H9 (cell line): ENCODE measurements at regions not wholly inside any gene's neighbourhood (a gene's known extent, or its start where the extent isn't known, plus 50 kb on each side); places are given as distances from the start of the nearest gene placed in this dataset.

Experiments
- DNase-seq: peaks from one replicate; pipeline ENCODE4 v3.0.0-alpha.2; 2017
- H2AFZ ChIP-seq: one replicate; pipeline ENCODE4 v1.6.1; 2013; ENCODE audit warnings: mild to moderate bottlenecking, low read length, control low read depth, moderate library complexity
- H2AK5ac ChIP-seq: 2 replicates; pipeline ENCODE4 v1.6.1; 2013; ENCODE audit warnings: low read length, control low read depth, mixed read lengths; ENCODE audit not compliant: insufficient read length
- H2BK120ac ChIP-seq: one replicate; pipeline ENCODE4 v1.6.1; 2013; ENCODE audit warnings: low read depth, mild to moderate bottlenecking, low read length, control low read depth, inconsistent platforms; ENCODE audit not compliant: poor library complexity, severe bottlenecking
- H2BK12ac ChIP-seq: 2 replicates; pipeline ENCODE4 v1.6.1; 2013; ENCODE audit warnings: low read length, control low read depth, mixed read lengths, low read depth; ENCODE audit not compliant: insufficient read length
- H2BK15ac ChIP-seq: 2 replicates; pipeline ENCODE4 v1.6.1; 2013; ENCODE audit warnings: low read depth, low read length, control low read depth
- H2BK20ac ChIP-seq: one replicate; pipeline ENCODE4 v1.6.1; 2013; ENCODE audit warnings: low read depth, mild to moderate bottlenecking, low read length, control low read depth, inconsistent platforms; ENCODE audit not compliant: poor library complexity, severe bottlenecking
- H2BK5ac ChIP-seq: 2 replicates; pipeline ENCODE4 v1.6.1; 2013; ENCODE audit warnings: low read length, control low read depth, mixed read lengths; ENCODE audit not compliant: insufficient read length
- H3K14ac ChIP-seq: 2 replicates; pipeline ENCODE4 v1.6.1; 2013; ENCODE audit warnings: low read length, control low read depth; ENCODE audit not compliant: insufficient read depth
- H3K18ac ChIP-seq: 2 replicates; pipeline ENCODE4 v1.6.1; 2013; ENCODE audit warnings: low read depth, mild to moderate bottlenecking, mixed read lengths, low read length, control low read depth; ENCODE audit not compliant: insufficient read length
- H3K23ac ChIP-seq: 2 replicates; pipeline ENCODE4 v1.6.1; 2013; ENCODE audit warnings: low read length, control low read depth, mixed read lengths, low read depth; ENCODE audit not compliant: insufficient read length
- H3K23me2 ChIP-seq: 2 replicates; pipeline ENCODE4 v1.6.1; 2013; ENCODE audit warnings: low read depth, mild to moderate bottlenecking, mixed read lengths, low read length, control low read depth; ENCODE audit not compliant: insufficient read length, poor library complexity, severe bottlenecking
- H3K27ac ChIP-seq: 2 replicates; pipeline ENCODE4 v1.5.1; 2013; ENCODE audit warnings: low read length, control low read depth, mixed read lengths, low read depth; ENCODE audit not compliant: insufficient read length
- H3K27me3 ChIP-seq: 2 replicates; pipeline ENCODE4 v1.6.1; 2013; ENCODE audit warnings: low read length, control low read depth, inconsistent platforms; ENCODE audit not compliant: insufficient read depth
- H3K4ac ChIP-seq: 2 replicates; pipeline ENCODE4 v1.6.1; 2013; ENCODE audit warnings: low read depth, mild to moderate bottlenecking, control low read depth, inconsistent platforms, low read length, moderate library complexity
- H3K4me1 ChIP-seq: 2 replicates; pipeline ENCODE4 v1.6.1; 2013; ENCODE audit warnings: low read length, control low read depth, inconsistent platforms; ENCODE audit not compliant: insufficient read depth
- H3K4me2 ChIP-seq: 2 replicates; pipeline ENCODE4 v1.6.1; 2013; ENCODE audit warnings: low read length, control low read depth, mixed read lengths; ENCODE audit not compliant: insufficient read length, insufficient read depth
- H3K56ac ChIP-seq: 2 replicates; pipeline ENCODE4 v1.6.1; 2013; ENCODE audit warnings: low read depth, mild to moderate bottlenecking, mixed read lengths, low read length, control low read depth; ENCODE audit not compliant: insufficient read length
- H3K79me1 ChIP-seq: 2 replicates; pipeline ENCODE4 v1.6.1; 2013; ENCODE audit warnings: low read depth, mild to moderate bottlenecking, moderate library complexity, low read length, control low read depth, inconsistent platforms; ENCODE audit not compliant: insufficient read depth, poor library complexity, severe bottlenecking
- H3K79me2 ChIP-seq: 2 replicates; pipeline ENCODE4 v1.6.1; 2013; ENCODE audit warnings: low read length, control low read depth, inconsistent platforms; ENCODE audit not compliant: insufficient read depth
- H3K9ac ChIP-seq: 2 replicates; pipeline ENCODE4 v1.6.1; 2013; ENCODE audit warnings: low read length, control low read depth, mixed read lengths; ENCODE audit not compliant: insufficient read length; ENCODE audit errors: extremely low read depth
- H3K9me3 ChIP-seq: one replicate; pipeline ENCODE4 v1.6.1; 2013; ENCODE audit warnings: low read depth, low read length, inconsistent platforms; ENCODE audit not compliant: control insufficient read depth
- H3T11ph ChIP-seq: one replicate; pipeline ENCODE4 v1.6.1; 2013; ENCODE audit warnings: mild to moderate bottlenecking, low read length, control low read depth, inconsistent platforms
- H4K20me1 ChIP-seq: one replicate; pipeline ENCODE4 v1.6.1; 2013; ENCODE audit not compliant: control insufficient read depth, insufficient read length, insufficient read depth
- H4K5ac ChIP-seq: 2 replicates; pipeline ENCODE4 v1.6.1; 2013; ENCODE audit warnings: low read depth, mild to moderate bottlenecking, mixed read lengths, low read length, control low read depth; ENCODE audit not compliant: insufficient read length
- H4K8ac ChIP-seq: replicated peaks from 2 replicates; pipeline ENCODE4 v1.6.1; 2013; ENCODE audit warnings: low read length, control low read depth, mixed read lengths, low read depth; ENCODE audit not compliant: insufficient read length
- H4K91ac ChIP-seq: 2 replicates; pipeline ENCODE4 v1.6.1; 2013; ENCODE audit warnings: low read depth, mild to moderate bottlenecking, moderate library complexity, mixed read lengths, low read length, control low read depth; ENCODE audit not compliant: insufficient read length
- H3K27ac Mint-ChIP-seq, 3 experiments: 2 replicates in 2 of 3; 3 replicates in 1 of 3; pipeline ENCODE4 v1.8.0; 2020 to 2021; ENCODE audit warnings: mixed read lengths in 3 of 3, mild to moderate bottlenecking in 1 of 3, moderate library complexity in 1 of 3
- H3K27me3 Mint-ChIP-seq: 2 replicates; pipeline ENCODE4 v1.8.0; 2021; ENCODE audit warnings: low read depth, mild to moderate bottlenecking, moderate library complexity, mixed read lengths
- H3K36me3 Mint-ChIP-seq, 3 experiments: 2 replicates in 2 of 3; 3 replicates in 1 of 3; pipeline ENCODE4 v1.8.0; 2020 to 2021; ENCODE audit warnings: low read depth in 3 of 3, mixed read lengths in 3 of 3; ENCODE audit not compliant: insufficient read depth in 1 of 3
- H3K4me1 Mint-ChIP-seq, 2 experiments: 2 replicates each; pipeline ENCODE4 v1.8.0; 2020; ENCODE audit warnings: mixed read lengths in 2 of 2
- H3K4me3 Mint-ChIP-seq, 2 experiments: 2 replicates in 1 of 2; 3 replicates in 1 of 2; pipeline ENCODE4 v1.8.0; 2020 to 2021; ENCODE audit warnings: mild to moderate bottlenecking in 2 of 2, mixed read lengths in 2 of 2, moderate library complexity in 1 of 2
- H3K9me3 Mint-ChIP-seq, 2 experiments: 2 replicates in 1 of 2; 3 replicates in 1 of 2; pipeline ENCODE4 v1.8.0; 2020; ENCODE audit warnings: mild to moderate bottlenecking in 2 of 2, mixed read lengths in 2 of 2, moderate library complexity in 1 of 2
- CTCF ChIP-seq: fragments of 200-600 bp; sonication (generic); conservative IDR thresholded peaks from 3 replicates; pipeline ENCODE4 v1.8.0; 2021; ENCODE audit warnings: antibody characterized with exemption, mild to moderate bottlenecking
- whole genome bisulfite sequencing: extraction: QIAGEN DNeasy Blood & Tissue Kit; methylation state at CpG from one replicate; pipeline ENCODE4 v1.1.7; 2013; ENCODE audit warnings: missing lambda C conversion rate, low lambda C conversion rate, mixed read lengths; ENCODE audit not compliant: insufficient read length; ENCODE audit errors: extremely low coverage; 5-methylcytosine and 5-hydroxymethylcytosine counted together

DNA sequence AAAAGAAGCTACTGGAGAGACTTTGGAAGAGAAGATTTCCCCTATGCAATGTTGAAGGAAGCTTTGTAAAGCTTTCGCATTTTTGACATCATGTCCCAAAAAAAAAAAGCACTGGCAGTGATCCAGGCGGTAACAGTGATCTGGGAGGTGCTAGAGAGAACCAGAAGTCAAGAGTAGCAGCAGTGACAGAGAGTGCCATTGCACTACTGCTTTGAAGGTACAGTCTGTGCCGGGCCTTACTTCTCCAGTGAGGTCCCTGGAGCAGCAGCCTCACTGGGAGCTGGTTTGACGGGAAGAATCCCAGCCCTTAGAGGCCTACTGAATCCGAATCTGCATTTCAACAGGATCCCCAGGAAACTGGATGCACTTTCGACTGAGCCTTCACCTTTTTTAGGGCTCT lies 50.9 kb upstream of the ATL2 start:
- Mint-ChIP-seq H3K4me3 (0 out of 5 replicates have a peak overlapping the region, but pooled peaks of 1 of the 2 experiments have one; percentile 1), H3K4me1 (peaks cover 42 to 49% of the 10 kb centered on the region in 2 experiments), H3K9me3 (no peaks in the 10 kb centered on the region), H3K36me3 (no peaks in the 10 kb centered on the region), H3K27me3 (peaks cover 6% of the 10 kb centered on the region), H3K27ac (no peak overlapping the region; a peak in 1 of 7 replicates)
- Histone ChIP-seq H3K79me1 (no peaks in the 10 kb centered on the region), H2BK15ac (no peak overlapping the region), H4K5ac (no peak overlapping the region), H3K79me2 (no peaks in the 10 kb centered on the region), H3T11ph (no peak overlapping the region), H3K4ac (no peak overlapping the region), H3K23ac (no peak overlapping the region), H4K91ac (no peak overlapping the region), H2AK5ac (no peak overlapping the region), H3K23me2 (no peaks in the 10 kb centered on the region), H3K4me2 (no peak overlapping the region), H4K8ac (no peak overlapping the region), H4K20me1 (no peaks in the 10 kb centered on the region), H3K27ac (no peak overlapping the region), H2BK5ac (no peak overlapping the region), H2BK120ac (no peak overlapping the region), H3K18ac (no peak overlapping the region), H3K27me3 (no peaks in the 10 kb centered on the region), H3K14ac (no peak overlapping the region), H3K9me3 (no peaks in the 10 kb centered on the region), H2AFZ (no peak overlapping the region), H3K9ac (no peak overlapping the region), H3K4me1 (peaks cover 6% of the 10 kb centered on the region; the same call in 1 of the 2 replicates), H2BK20ac (no peak overlapping the region), H3K56ac (no peak overlapping the region), H2BK12ac (no peak overlapping the region)
- no peak for TF ChIP-seq CTCF
- DNase-seq, result peak; percentile 49
- WGBS, result no CpG with 5 or more reads among the region's 6 CpGs
